ENCODE measurements at regions not wholly inside any gene's neighbourhood (a gene's known extent, or its start where the extent isn't known, plus 50 kb on each side); places are given as distances from the start of the nearest gene placed in this dataset.
"Not testable (repeated sequence)": the region's sequence is repeated elsewhere in the genome, so short reads cannot be mapped to it uniquely, and the experiment has no call there.

DNA sequence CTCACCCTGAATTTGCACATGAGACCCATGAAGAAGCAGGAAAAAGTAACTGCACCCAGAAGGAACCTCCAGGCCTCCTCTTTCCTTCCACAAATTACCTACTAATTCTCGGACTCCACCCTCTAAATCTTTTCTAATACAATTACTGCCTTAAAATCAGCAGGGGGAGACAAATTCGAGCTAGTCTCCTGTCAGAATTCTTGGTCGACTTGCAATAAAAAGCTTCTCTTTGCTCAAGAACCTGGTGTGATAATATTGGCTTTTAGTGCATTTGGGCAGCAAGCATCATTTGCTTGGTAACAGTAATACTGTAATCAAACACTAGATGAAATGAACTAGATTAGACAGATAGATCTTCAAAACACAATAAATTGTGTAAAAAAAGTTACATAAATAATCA, 281.9 kb downstream of the RAP2B start:
- DNase-seq: no peak

DNA sequence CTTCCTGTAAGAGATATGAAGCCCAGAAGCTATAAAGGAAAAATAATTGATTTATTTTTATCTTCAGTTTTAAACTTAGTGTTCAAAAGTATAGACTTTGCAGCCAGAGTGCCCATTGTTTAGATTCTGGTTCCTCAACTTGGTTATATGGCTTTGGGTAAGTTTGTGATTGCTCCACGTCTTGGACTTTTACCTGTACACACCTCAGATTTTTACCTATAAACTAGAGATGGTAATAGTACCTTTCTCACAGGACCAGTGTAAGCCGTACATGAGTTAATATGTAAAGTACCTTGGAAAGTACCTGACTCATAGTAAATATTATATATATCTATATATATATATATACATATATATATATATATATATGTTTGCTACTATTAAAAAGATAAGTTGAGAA, 283.8 kb downstream of the RAP2B start:
- no peak for DNase-seq

DNA sequence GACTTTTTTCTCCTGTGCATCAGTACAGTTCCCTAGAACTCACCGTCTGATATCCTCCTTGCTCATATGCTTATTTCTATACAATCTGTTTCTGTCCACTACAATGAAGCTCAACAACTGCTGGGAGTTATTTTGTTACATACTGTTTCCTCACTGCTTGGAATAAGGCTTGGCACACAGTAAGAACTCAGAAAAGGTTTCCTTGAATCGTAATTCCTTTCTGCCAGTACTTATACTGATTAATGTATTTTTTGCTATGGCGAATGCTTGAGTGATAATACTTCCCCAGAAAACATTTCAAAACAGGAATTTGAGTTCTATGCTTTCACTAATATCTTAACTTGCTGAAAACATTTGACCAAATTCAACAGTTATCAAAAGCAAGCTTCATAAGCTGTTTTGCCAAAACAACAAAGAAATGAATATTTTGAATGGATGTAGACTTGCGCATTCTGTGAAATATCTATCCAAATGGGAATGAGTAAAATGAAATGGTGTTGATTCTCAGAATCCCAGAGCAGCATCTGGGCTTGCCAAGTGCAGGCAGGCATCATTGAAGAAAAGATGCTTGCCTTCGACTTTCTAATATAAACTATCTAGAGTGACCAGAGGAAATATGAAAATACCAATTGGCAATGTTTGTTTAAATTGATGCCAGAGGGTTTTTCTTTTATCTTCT, 286.3 kb downstream of the RAP2B start:
- no peak for DNase-seq

DNA sequence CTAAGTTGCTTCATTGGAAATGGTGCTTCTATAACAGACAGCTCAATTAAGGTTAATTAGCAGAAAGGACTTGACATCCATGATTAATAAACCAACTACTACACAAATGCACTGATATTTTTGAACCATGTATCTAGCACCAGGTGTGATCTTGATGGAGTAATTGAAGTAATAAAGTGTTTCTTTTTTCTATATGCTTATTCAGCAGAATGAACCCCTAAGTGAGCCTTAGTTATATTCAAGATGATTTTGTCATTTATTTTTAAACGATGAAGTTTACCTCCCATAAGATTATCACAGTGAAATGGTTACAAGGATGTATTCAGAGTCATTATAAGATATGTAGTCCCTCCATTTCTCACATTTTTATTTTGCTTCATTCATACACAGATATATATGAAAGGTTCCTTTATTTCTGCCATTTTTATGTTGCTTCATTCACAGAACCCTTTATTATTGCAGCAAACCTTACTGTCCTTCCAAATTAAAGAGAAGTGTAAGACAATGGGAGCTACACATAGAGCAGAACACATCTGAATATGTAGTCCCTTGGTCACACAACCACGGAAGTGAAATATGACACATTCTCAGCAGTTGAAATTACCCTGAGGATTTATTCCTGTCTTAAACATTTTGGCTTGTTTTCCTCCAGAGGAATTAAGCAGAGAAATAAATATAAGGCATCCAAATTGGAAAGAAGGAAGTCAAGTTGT, 295.0 kb downstream of the RAP2B start:
- DNase-seq: no peak

DNA sequence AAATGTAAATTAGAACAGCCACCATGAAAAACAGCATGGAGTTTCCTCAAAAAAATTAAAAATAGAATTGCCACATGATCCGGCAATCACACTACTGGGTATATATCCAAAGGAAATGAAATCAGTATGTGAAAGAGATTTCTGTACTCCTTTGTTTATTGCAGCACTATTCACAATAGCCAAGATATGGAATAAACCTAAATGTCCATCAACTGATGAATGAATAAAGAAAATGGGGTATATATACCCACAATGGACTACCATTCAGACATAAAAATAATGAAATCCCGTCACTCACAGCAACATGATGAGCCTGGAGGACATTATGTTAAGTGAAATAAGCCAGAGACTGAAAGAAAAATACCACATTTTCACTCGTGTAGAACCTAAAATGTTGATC, 296.9 kb downstream of the RAP2B start:
- DNase-seq: no peak

DNA sequence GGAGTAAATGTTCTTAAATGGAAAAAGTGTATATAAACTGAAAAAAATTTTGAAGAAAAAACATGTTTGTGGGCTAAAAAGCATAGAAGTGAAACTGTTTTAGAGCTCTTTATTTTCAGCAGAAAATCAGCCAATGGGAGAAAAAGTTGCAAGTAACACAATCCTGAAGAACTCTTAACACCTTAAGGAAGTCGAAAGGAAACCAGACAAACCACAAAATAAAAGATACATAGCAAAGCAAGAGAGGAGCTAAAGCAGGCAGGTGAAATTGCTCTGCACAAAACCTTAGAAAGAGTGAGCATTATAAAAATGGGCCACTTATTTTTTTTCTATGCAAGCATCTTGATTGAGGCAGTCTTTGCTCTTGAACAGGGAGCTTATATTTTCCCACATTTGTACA, 300.5 kb downstream of the RAP2B start:
- no peak for DNase-seq

DNA sequence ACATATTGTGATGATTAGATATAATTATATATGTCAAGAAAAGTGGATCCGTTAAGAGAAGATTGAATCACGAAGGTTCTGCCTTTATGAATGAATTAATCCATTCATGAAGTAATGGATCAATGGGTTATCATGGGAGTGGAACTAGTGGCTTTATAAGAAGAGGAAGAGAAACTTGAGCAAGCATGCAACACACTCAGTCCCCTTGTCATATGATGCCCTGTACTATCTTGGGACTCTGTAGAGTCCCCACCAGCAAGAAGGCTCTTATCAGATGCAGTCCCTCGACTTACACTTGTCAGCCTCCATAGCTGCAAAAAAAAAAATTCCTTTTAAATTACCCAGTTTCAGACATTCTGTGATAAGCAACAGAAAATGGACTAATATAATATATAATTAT, 301.9 kb downstream of the RAP2B start:
- DNase-seq: no peak

DNA sequence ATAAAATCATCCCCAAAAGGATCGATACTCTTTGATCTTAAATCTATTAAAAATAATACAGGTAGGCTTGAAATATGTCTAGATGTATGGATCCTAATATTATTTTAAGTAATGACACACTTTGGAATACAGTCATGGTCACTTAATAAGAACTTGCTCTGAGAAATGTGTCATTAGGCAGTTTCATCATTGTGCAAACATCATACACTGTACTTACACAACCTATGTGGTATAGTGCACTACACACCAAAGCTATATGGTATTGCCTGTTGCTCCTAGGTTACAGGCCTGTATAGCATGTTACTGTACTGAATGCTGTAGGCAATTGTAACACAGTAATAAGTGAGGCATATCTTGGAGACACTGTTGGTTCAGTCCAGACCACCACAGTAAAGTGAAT, 307.1 kb downstream of the RAP2B start:
- no peak for DNase-seq

DNA sequence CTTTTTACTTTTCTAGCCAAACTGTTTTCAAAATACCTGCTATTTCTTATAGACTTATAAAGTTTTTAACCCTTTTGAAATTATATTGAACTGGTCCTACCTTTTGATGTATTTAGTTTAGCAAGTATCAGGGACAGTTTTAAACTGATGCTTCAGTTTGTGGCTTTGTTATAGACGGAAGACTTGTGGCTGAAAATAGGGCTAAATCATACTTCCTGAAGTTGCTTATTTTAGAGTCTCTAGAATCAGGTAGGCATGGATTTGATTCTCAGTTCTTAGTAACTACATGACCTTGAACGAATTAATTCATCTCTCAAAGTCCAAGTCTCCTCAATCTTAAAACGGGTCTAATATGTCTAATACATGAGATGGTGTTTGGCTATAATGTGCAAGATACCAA, 322.8 kb downstream of the RAP2B start:
- DNase-seq: no peak

DNA sequence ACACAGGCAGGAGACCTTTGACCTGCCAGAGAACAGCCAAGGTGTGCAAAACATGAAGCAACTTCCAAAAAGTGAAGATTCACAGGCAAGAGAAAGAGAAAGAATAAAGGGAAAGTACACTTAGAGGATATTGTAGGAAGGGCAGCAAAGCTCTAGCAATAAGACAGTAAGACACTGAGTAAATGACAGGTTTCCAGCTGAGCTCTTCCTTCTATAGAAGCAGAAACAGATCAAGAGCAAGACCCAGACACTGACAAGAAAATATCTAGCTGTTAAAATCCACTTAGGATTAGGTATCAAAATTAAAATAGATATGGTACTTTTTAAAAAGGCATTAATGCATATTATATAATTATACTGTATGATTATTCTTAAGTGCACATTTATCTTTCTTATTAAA, 333.4 kb downstream of the RAP2B start:
- no peak for DNase-seq

DNA sequence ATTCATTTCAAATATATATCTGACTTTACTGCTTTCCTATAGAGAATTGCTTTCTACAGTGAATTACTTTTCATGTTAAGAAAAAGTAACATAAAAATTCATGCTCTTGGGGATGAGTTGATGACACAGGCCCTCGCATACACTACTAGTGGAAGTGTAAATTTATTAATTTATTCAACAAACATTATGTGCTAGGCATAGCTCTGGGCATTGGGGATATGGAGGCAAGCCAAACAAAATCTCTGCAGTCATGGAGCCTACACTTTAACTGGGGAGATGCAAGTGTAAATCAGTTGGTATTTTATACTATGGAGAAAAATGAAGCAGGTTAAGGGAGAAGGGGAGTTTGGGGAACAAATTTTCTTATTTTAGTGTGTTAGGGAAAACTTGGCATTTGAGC, 340.7 kb downstream of the RAP2B start:
- no peak for DNase-seq

DNA sequence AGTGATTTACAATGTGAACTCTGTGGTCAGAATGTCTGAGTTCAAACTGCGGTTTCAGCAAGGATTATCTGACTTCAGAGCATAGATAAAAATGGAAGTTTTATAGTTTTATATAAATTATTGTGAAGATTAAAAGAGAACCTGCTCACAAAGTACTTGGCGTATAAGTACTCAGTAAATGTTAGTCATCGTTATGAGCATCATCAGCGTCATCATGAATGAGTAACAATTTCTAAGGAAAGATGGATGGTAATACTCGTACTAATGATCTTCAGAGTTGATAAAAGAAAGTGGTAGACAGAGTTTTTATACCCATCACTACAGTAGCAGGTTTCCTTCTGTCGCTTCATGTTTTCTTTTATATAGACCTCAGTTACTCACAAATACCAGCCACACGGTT, 341.8 kb downstream of the RAP2B start:
- DNase-seq: no peak

DNA sequence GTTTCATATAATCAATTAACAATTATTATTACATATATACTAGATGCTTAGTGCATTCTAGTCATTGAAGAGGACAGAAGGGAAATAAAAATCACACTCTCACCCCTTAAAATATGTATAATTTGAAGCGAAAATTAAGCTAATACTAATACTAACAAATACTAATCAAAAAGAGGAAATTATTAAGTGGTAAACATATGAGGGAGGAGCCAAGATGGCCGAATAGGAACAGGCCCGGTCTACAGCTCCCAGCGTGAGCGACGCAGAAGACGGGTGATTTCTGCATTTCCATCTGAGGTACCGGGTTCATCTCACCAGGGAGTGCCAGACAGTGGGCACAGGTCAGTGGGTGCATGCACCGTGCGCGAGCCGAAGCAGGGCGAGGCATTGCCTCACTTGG, 344.2 kb downstream of the RAP2B start:
- DNase-seq: not testable (repeated sequence)

DNA sequence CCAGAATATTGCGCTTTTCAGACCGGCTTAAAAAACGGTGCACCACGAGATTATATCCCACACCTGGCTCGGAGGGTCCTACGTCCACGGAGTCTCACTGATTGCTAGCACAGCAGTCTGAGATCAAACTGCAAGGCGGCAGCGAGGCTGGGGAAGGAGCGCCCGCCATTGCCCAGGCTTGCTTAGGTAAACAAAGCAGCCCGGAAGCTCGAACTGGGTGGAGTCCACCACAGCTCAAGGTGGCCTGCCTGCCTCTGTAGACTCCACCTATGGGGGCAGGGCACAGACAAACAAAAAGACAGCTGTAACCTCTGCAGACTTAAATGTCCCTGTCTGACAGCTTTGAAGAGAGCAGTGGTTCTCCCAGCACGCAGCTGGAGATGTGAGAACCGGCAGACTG, 344.7 kb downstream of the RAP2B start:
- not testable (repeated sequence) for DNase-seq

DNA sequence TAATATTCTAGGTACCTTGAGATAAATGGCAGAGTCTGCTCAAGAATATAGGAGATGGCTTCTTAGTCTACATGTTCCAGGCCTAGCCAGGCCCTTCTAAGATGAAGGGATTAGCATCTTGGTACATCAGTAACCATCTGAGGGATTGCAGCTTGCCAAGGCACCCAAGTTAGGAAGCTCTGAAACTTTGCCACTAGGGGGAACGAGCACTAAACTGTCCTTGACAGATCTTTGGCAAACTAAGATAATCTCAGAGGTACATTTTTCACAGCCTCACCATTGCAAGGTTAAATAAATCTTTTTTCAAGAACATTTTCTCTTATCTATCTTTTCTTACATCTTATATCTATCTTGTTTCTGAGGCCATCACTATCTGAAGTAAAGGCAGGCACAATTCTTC, 351.2 kb downstream of the RAP2B start:
- DNase-seq: no peak

DNA sequence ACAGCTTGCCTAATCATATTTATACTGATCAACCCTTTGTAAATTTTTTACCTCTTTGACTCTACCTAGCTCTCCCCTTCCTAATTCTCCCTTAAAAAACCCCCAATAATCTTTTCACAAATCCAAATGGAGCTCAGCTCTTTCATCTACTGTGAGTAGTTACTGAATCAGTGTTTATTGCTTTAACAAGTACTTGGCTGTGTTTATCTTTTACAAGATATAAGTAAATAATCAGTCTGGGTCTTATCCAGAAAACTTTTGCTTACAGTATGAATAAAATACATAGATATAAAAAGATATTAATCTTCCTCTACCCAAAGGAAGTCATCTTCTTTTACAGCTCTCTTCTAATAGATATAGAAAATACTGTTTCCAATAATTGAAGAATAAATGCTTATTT, 366.4 kb downstream of the RAP2B start:
- no peak for DNase-seq

DNA sequence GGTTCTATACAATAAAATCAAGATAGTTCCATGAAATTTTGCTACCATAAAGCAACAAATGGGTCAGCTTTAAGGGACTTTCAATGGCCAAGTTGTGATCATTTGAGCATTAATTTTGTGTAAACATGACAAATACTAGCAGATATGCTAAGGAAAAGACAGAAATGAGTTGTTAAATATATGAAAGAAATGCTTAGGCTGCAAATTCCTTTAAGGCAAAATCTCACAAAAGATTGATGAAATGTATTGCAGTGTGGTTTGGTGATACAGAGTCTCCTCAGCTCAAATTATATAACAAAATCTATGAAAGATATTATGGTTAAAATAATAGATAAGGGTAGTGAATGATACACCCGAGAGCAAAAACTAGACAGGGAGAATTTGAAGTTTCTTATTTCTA, 377.2 kb downstream of the RAP2B start:
- DNase-seq: no peak

DNA sequence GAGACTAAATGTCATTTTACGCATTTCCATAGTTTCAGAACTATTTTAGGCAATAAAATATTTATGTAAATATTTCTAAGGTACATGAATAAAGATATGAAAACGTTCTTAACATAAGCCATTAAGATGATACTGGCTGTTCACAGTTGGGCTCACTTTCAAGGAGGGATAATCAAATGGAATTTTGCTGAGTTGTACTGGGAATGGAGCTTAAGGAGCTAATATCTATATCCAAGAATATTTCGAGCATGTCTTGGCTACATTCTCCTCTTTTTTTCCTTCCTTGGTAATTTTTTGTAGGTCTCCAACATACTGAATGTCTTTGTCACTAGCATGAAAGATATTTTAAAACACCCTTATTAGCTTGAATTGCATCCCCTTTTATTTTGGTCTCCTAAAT, 383.4 kb downstream of the RAP2B start:
- no peak for DNase-seq

DNA sequence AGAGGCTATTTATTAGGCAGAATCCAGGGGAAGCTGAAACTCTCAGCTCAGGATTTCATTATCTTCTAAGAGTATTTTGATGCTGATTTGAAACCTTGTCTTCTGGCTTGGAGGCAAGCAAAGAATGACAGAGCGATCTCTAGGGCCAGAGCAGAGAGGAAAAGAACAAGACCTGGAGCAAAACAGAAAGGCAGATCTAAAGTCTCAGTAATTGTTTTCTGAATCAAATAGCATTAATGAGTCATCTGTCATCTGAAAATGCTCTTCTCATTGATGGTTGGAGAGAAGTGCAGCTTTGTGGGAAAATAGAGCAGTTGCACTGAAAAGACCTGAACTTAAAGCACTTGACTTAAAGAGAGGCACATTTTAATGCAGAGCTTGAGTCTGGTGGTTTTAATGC, 385.9 kb downstream of the RAP2B start:
- DNase-seq: no peak

DNA sequence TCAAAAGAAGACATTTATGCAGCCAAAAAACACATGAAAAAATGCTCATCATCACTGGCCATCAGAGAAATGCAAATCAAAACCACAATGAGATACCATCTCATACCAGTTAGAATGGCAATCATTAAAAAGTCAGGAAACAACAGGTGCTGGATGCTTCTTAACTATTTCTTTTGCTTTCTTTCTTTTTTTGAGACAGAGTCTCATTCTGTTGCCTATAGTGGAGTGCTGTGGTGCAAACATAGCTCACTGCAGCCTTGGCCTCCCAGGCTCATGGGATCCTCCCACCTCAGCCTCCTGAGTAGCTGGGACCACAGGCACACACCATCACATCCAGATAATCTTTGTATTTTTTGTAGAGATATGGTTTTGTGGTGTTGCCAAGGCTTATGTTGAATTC, 387.7 kb downstream of the RAP2B start:
- DNase-seq: not testable (repeated sequence)

DNA sequence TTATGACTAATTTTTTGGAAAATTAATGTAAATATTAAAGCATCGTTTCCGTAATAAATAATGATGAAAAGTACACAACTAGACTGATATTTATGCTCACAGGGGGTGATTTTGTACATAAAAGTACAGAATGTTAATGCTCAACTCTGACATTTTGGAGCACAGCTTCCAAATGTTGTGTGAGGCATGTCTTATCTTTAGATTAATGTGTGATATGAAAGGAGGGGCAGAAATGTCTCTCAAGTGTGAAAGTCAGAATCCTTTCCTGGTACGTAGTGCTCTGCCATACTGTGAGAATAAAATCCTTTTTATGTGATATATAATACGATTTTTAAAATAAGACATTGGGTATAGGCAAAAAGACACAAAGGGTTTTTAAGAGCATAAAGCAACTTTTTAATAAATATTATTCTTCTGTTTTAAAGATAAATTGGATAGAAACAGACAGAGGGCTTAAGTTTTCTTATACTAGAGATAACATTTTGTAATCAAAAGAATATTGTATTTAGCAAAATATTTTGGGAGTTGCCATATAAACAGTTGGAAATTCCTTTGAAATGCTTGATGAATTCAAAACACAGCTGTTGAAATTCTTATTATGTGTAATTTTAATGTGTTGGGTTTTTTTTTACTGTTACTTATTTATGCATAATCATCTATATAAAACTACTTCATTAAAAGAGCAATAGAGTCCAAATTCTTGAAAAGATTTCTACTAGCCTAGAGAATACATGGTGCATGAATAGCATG, 389.7 kb downstream of the RAP2B start:
- DNase-seq: no peak

DNA sequence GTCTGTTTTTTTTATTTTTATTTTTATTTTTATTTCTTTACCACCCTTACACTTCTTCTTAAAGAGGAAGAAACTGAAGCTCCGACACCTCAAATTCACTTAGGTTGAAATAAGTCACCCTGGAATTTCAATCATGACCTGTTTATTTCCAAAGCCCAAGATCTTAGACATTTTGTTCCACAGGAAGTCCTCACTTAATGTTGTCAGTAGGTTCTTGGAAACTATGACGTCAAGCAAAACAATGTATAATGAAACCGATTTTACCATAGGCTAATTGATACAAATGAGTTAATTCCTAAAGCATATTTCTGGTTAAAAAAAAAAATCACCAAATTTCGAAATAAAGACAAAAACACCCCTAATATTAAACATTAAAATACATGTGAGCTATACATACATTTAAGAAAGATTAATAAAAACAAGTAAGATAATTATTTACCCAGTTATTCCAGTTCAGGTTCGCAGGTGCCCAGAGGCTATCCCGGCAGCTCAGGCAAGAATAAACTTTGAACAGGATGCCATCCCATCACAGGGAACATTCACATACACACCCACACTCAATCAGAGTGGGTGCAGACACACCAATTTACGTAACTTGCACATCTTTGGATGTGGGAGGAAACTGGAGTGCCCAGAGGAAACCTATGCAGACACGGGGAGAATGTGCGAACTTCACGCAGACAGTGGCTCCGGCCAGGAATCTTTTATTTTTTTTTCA, 391.0 kb downstream of the RAP2B start:
- no peak for DNase-seq

DNA sequence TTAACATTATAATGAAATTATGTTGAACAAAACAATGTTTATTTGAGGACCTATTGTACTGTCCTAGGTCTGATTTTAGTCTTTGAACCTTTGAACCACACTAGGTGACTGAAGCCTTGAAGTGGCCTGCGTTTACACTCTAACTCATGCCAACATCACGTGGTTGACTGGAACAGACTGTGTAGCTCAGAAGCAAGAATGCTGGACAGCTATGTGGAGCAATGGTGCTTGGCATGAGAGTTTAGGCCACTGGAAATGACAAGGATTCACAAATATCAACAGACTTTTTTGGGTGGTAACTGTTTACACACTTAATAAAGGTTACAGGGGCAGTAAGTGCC, 391.5 kb downstream of the RAP2B start:
- no peak for DNase-seq

DNA sequence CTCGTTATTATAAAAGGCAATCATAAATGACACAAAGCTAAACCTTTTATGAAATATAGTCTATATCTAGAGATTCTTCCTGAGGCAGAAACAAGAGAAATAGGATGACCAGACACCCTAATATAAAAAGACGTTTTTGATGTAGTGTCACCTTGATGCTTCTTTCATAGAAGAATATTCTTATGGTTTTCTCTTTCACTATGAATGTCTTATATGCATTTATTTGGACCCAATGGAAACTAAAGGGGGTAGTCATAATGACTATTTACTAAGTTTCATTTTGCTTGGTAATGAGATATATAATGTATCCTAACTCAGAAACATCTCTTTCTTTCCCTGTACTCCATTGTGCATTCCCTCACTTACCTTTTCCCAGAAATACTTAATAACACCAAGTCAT, 393.9 kb downstream of the RAP2B start:
- no peak for DNase-seq

All from CD4-positive, alpha-beta T cell treated with Interferon gamma for 1 hour (primary cell).